ENCODE measurements at regions not wholly inside any gene's neighbourhood (a gene's known extent, or its start where the extent isn't known, plus 50 kb on each side); places are given as distances from the start of the nearest gene placed in this dataset.

- TF ChIP-seq CTCF (IDR thresholded peaks at IDR 0.05; ENCODE audit: poor library complexity) (no peak), EZH2 (IDR thresholded peaks at IDR 0.05; ENCODE audit: borderline replicate concordance) (no peak), EZH2phosphoT487 (IDR thresholded peaks at IDR 0.05; ENCODE audit: low read depth, severe bottlenecking, unreplicated experiment) (no peak)
Measured at GRCh38 chr18:8517276-8517675, 92.0 kb upstream of the RAB12 start.
